Prostate gland (tissue), 2 donors: ENCODE measurements at regions not wholly inside any gene's neighbourhood (a gene's known extent, or its start where the extent isn't known, plus 50 kb on each side); places are given as distances from the start of the nearest gene placed in this dataset.

Source experiments
- DNase-seq: peaks from one replicate; pipeline ENCODE4 v3.0.0-alpha.2; 2019; ENCODE audit warnings: low spot score
- H3K27ac ChIP-seq, 2 donors: fragments of 200-600 bp; sonication (generic); 2 replicates each; pipeline ENCODE4 v1.5.1; 2017 to 2019
- H3K27me3 ChIP-seq: fragments of 200-600 bp; sonication (generic); replicated peaks from 2 replicates; pipeline ENCODE4 v1.5.1; 2019; ENCODE audit not compliant: insufficient read depth
- H3K36me3 ChIP-seq, 2 donors: fragments of 200-600 bp; sonication (generic); 1 replicate in 1 of 2; 2 replicates in 1 of 2; pipeline versions ENCODE4 v1.5.1 to v1.8.1; 2017 to 2019
- H3K4me1 ChIP-seq: fragments of 200-600 bp; sonication (generic); replicated peaks from 2 replicates; pipeline ENCODE4 v1.5.1; 2019
- H3K4me3 ChIP-seq, 2 donors: fragments of 200-600 bp; sonication (generic); 2 replicates each; pipeline ENCODE4 v1.5.1; 2017 to 2019
- H3K9me3 ChIP-seq: fragments of 200-600 bp; sonication (generic); 2 replicates; pipeline ENCODE4 v1.5.1; 2017
- POLR2A ChIP-seq: fragments of 450-650 bp; IDR thresholded peaks from one replicate; pipeline ENCODE4 v1.6.1; 2016; ENCODE audit warnings: antibody characterized with exemption, mild to moderate bottlenecking
- POLR2AphosphoS5 ChIP-seq: sonication (generic); formaldehyde crosslinking; IDR thresholded peaks from one replicate; pipeline ENCODE4 v1.6.1; 2017; ENCODE audit warnings: antibody characterized with exemption
- WGBS: methylation state at CpG from one replicate; pipeline ENCODE4 v1.1.5; 2018; 5-methylcytosine and 5-hydroxymethylcytosine counted together
- intact Hi-C: fragments of 100-400 bp; cut with DNase I; formaldehyde crosslinking; loops from one replicate; pipeline ENCODE4 v1.14.2; 2022
- TF ChIP-seq, protein P1 (sequence below), 4 experiments: fragments of 200-600 bp in 2 of 4; fragments of 450-650 bp in 2 of 4; sonication (generic) in 2 of 4; IDR thresholded peaks; 1 replicate in 3 of 4; 2 replicates in 1 of 4; pipeline ENCODE4 v1.5.1; 2016 to 2019; ENCODE audit warnings: antibody characterized with exemption in 4 of 4, mild to moderate bottlenecking in 2 of 4, moderate library complexity in 2 of 4

DNA sequence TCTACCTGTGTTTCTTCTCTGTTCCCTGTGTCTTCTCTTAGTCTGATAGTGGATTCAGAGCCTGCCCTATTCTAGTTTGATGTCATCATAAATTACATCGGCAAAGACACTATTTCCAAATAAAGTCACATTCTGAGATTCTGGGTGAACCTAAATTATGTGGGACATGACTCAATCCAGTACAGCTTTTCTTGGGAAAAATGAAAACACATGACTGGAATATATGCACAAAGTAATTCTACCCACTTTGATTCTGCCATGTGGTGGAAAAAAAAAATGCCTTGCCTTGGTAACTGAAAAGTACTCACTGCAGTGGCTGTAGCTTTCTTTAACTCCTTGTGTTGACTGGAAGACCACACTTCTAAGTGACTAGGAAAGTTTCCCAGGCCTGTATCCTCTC lies 73.7 kb downstream of the LRATD1 start:
- no peak for TF ChIP-seq POLR2AphosphoS5
- TF ChIP-seq, protein P1, sequence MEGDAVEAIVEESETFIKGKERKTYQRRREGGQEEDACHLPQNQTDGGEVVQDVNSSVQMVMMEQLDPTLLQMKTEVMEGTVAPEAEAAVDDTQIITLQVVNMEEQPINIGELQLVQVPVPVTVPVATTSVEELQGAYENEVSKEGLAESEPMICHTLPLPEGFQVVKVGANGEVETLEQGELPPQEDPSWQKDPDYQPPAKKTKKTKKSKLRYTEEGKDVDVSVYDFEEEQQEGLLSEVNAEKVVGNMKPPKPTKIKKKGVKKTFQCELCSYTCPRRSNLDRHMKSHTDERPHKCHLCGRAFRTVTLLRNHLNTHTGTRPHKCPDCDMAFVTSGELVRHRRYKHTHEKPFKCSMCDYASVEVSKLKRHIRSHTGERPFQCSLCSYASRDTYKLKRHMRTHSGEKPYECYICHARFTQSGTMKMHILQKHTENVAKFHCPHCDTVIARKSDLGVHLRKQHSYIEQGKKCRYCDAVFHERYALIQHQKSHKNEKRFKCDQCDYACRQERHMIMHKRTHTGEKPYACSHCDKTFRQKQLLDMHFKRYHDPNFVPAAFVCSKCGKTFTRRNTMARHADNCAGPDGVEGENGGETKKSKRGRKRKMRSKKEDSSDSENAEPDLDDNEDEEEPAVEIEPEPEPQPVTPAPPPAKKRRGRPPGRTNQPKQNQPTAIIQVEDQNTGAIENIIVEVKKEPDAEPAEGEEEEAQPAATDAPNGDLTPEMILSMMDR (IDR thresholded peaks at IDR 0.05) = no peak
- TF ChIP-seq POLR2A = no peak
- Histone ChIP-seq H3K4me1 (no peaks in the 10 kb centered on the region), H3K27ac (no peak overlapping the region), H3K4me3 (no peak overlapping the region), H3K9me3 (no peaks in the 10 kb centered on the region), H3K27me3 (no peaks in the 10 kb centered on the region), H3K36me3 (no peaks in the 10 kb centered on the region)
- intact Hi-C loops = no loop called here
- no peak for DNase-seq
- WGBS = 96% methylated on average over 1 of the region's 1 CpG

DNA sequence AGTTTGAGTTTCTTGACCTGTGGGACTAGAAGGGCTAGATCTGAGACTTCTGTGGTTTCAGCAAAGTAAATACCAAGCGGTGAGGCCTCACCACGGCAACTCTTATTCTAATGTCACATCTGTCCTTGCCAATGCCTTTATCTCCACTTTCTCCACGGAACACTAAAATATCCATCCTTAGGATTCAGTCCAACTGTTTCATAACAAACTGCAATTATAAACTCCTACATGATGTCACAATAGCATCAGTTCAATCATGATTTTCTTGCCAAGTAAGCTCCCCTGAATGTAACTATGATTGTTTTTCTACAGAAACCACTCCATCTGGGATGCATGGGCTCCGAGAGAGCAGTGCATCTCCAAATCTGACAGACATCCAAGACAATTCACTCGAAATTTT lies 79.6 kb downstream of the LRATD1 start:
- Histone ChIP-seq H3K27me3 (no peaks in the 10 kb centered on the region), H3K27ac (no peak overlapping the region), H3K4me1 (no peaks in the 10 kb centered on the region), H3K9me3 (no peaks in the 10 kb centered on the region), H3K4me3 (no peak overlapping the region), H3K36me3 (no peaks in the 10 kb centered on the region)
- no peak for TF ChIP-seq POLR2A
- TF ChIP-seq POLR2AphosphoS5 = no peak
- TF ChIP-seq, protein P1 (IDR thresholded peaks at IDR 0.05) = no peak
- DNase-seq = no peak
- intact Hi-C loops = no loop called here
- 47% methylated on average over 5 of the region's 5 CpGs for WGBS

DNA sequence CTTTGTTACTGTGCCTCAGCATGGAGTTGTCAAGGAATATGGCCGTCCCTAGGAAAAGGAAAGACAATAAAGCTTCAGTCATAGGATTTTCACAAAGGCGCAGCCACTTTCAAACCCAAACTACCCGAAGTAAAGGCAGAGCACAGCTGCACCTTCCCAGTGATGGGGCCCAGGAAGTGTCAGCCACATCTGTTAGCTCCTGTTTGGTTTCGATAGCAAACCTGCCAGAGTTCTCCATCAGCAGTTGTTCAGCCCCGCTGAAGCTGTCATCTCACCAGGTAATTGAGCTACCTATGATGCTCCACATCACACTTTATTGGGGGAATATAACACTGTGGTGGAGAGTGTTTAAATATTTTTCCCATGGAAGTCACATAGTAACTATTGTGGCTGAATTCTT lies 80.7 kb downstream of the LRATD1 start:
- 76% methylated on average over 5 of the region's 5 CpGs for WGBS
- no peaks in the 10 kb centered on the region for H3K4me1 ChIP-seq
- no peaks in the 10 kb centered on the region for H3K27me3 ChIP-seq
- no peak for DNase-seq
- H3K9me3 ChIP-seq = no peaks in the 10 kb centered on the region
- H3K4me3 ChIP-seq = no peak overlapping the region
- intact Hi-C loops = no loop called here
- no peaks in the 10 kb centered on the region for H3K36me3 ChIP-seq
- TF ChIP-seq, protein P1 (IDR thresholded peaks at IDR 0.05) = no peak
- TF ChIP-seq POLR2A (no peak), POLR2AphosphoS5 (no peak)
- no peak overlapping the region for H3K27ac ChIP-seq

DNA sequence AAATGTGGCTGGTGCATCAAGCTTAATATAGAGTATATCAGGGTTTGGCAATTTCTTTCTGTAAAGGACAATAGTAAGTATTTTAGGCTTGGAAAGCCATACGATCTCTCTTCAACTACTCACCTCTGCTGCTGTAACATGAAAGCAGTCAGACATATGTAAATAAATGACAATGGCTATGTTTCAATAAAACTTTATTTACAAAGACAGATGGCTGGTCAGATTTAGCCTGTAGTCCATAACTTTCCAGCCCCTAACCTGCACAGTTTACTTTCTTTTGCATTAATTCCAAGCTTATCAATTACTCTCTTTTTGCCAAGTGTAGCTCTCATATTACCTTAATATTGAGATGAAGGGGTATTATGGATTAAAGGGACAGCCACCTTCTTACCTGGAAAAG lies 83.1 kb downstream of the LRATD1 start:
- TF ChIP-seq, protein P1 (IDR thresholded peaks at IDR 0.05) = no peak
- no peak for TF ChIP-seq POLR2AphosphoS5
- TF ChIP-seq POLR2A = no peak
- H3K9me3 ChIP-seq = no peaks in the 10 kb centered on the region
- no peaks in the 10 kb centered on the region for H3K27me3 ChIP-seq
- H3K27ac ChIP-seq = no peak overlapping the region
- no peaks in the 10 kb centered on the region for H3K36me3 ChIP-seq
- H3K4me3 ChIP-seq = no peak overlapping the region
- 70% methylated on average over 1 of the region's 1 CpG for WGBS
- intact Hi-C loops = no loop called here
- H3K4me1 ChIP-seq = no peaks in the 10 kb centered on the region
- DNase-seq = no peak

DNA sequence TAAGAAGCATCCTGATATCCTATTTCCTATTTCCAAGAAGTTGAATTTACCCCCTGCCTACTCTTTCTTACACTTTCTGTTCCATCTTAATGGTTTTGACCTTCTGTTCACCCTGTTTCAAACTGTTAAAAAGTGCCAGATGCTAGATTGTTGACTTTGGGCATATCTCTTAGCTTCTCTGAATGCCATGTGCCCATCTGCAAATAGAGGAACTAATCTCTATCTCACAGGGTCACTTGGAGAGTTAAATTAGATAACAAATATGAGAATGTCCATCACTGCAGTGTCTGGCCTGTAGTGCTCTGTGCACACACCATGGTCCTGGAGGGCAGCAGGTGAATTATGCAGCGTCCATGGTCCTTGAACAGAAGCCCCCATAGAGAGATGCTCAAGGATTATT lies 83.8 kb downstream of the LRATD1 start:
- intact Hi-C loops = no loop called here
- DNase-seq = no peak
- Histone ChIP-seq H3K9me3 (no peaks in the 10 kb centered on the region), H3K27me3 (no peaks in the 10 kb centered on the region), H3K4me3 (no peak overlapping the region), H3K27ac (no peak overlapping the region), H3K36me3 (no peaks in the 10 kb centered on the region), H3K4me1 (no peaks in the 10 kb centered on the region)
- 30% methylated on average over 1 of the region's 1 CpG for WGBS
- TF ChIP-seq, protein P1 (IDR thresholded peaks at IDR 0.05) = no peak
